Keratinocyte (primary cell): ENCODE measurements at regions not wholly inside any gene's neighbourhood (a gene's known extent, or its start where the extent isn't known, plus 50 kb on each side); places are given as distances from the start of the nearest gene placed in this dataset.

ENCODE experiments used
- DNase-seq: peaks from one replicate; pipeline ENCODE4 v3.0.0-alpha.2; 2011; ENCODE audit warnings: low read depth, missing footprints, low spot score
- FAIRE-seq: peaks from 2 replicates; lab custom pipeline; 2011; peaks lifted over from hg19 to GRCh38; lab: Jason Lieb, UNC
- H2AFZ ChIP-seq: 2 replicates; pipeline ENCODE4 v1.6.0; 2012; ENCODE audit warnings: low read length, control low read depth, inconsistent platforms; ENCODE audit not compliant: control insufficient read depth
- H3K27ac ChIP-seq: 2 replicates; pipeline ENCODE4 v1.5.1; 2011; ENCODE audit warnings: low read length; ENCODE audit not compliant: control insufficient read depth, insufficient read depth
- H3K27me3 ChIP-seq: 3 replicates; pipeline ENCODE4 v1.6.0; 2011; ENCODE audit warnings: low read length; ENCODE audit not compliant: control insufficient read depth, insufficient read depth; ENCODE audit errors: extremely low read depth
- H3K36me3 ChIP-seq, 2 experiments: 2 replicates in 1 of 2; 3 replicates in 1 of 2; pipeline ENCODE4 v1.5.1; 2011; ENCODE audit warnings: low read length in 2 of 2, mild to moderate bottlenecking in 1 of 2; ENCODE audit not compliant: control insufficient read depth in 2 of 2, insufficient read depth in 2 of 2; ENCODE audit errors: extremely low read depth in 1 of 2
- H3K4me1 ChIP-seq: 3 replicates; pipeline ENCODE4 v1.5.1; 2011; ENCODE audit warnings: low read length; ENCODE audit not compliant: control insufficient read depth, insufficient read depth; ENCODE audit errors: extremely low read depth
- H3K4me2 ChIP-seq: 3 replicates; pipeline ENCODE4 v1.6.0; 2011; ENCODE audit warnings: low read depth, low read length; ENCODE audit not compliant: control insufficient read depth, insufficient read depth; ENCODE audit errors: extremely low read depth
- H3K4me3 ChIP-seq, 3 experiments: fragments of 200-600 bp in 1 of 3; sonication (generic) in 1 of 3; 2 replicates in 2 of 3; 3 replicates in 1 of 3; pipeline ENCODE4 v1.5.1; 2011 to 2016; ENCODE audit warnings: low read length in 3 of 3, mild to moderate bottlenecking in 3 of 3, control low read depth in 2 of 3, inconsistent platforms in 1 of 3, low read depth in 1 of 3, mixed read lengths in 1 of 3, mixed run types in 1 of 3, moderate library complexity in 1 of 3; ENCODE audit not compliant: control insufficient read depth in 2 of 3, insufficient read depth in 2 of 3; ENCODE audit errors: extremely low read depth in 1 of 3
- H3K79me2 ChIP-seq: 2 replicates; pipeline ENCODE4 v1.6.0; 2012; ENCODE audit warnings: low read length; ENCODE audit not compliant: control insufficient read depth, insufficient read depth
- H3K9ac ChIP-seq: 3 replicates; pipeline ENCODE4 v1.6.0; 2011; ENCODE audit warnings: low read length; ENCODE audit not compliant: control insufficient read depth, insufficient read depth; ENCODE audit errors: extremely low read depth
- H3K9me1 ChIP-seq: 3 replicates; pipeline ENCODE4 v1.6.0; 2011; ENCODE audit warnings: low read length; ENCODE audit not compliant: control insufficient read depth, insufficient read depth; ENCODE audit errors: extremely low read depth
- H3K9me3 ChIP-seq: 2 replicates; pipeline ENCODE4 v1.5.1; 2012; ENCODE audit warnings: low read depth, low read length; ENCODE audit not compliant: control insufficient read depth
- H4K20me1 ChIP-seq: 3 replicates; pipeline ENCODE4 v1.6.0; 2011; ENCODE audit warnings: low read length; ENCODE audit not compliant: control insufficient read depth, insufficient read depth; ENCODE audit errors: extremely low read depth
- EZH2 ChIP-seq: IDR thresholded peaks from one replicate; pipeline ENCODE4 v1.6.1; 2012; ENCODE audit warnings: inconsistent platforms, mild to moderate bottlenecking, low read length, moderate library complexity
- dilution Hi-C: fragments of 300-500 bp; cut with MboI; formaldehyde crosslinking; loops from one replicate; pipeline ENCODE4 v1.7.0; 2020; ENCODE audit warnings: low sequenced_read_pairs; ENCODE audit not compliant: extremely low pct_ligation_motif_present
- TF ChIP-seq, protein P1 (sequence below), 3 experiments: IDR thresholded peaks in 1 of 3; conservative IDR thresholded peaks in 1 of 3; optimal IDR thresholded peaks in 1 of 3; 2 replicates in 2 of 3; 3 replicates in 1 of 3; pipeline versions ENCODE3 to v1.5.1; 2011; ENCODE audit warnings: low read length in 3 of 3, mild to moderate bottlenecking in 3 of 3, moderate library complexity in 2 of 3, control low read depth in 1 of 3, inconsistent platforms in 1 of 3; ENCODE audit not compliant: insufficient read depth in 2 of 3; ENCODE audit errors: extremely low read depth in 1 of 3

DNA sequence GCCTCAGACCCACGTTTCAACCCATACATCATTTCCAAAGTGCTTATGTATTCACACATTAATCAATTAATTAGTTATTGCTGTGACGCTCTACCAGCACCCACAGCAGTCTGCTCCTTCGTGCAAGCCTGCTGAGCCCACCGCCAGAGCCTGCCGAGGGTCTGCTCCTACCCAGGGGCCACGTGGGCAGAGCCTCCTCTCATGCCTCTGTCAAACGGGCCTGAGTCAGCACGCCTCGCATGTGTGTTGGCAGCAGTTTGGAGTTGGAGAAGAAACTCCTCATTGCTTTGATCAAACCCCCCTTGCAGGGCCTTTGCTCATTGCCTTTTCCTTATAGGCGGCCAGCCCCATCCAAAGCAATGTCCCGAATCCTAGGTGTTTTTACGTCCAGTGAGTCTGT, 256.2 kb upstream of the IRX4 start:
- FAIRE-seq (no peak), DNase-seq (no peak)
- no peaks in the 10 kb centered on the region for H3K4me1 ChIP-seq
- TF ChIP-seq, protein P1, sequence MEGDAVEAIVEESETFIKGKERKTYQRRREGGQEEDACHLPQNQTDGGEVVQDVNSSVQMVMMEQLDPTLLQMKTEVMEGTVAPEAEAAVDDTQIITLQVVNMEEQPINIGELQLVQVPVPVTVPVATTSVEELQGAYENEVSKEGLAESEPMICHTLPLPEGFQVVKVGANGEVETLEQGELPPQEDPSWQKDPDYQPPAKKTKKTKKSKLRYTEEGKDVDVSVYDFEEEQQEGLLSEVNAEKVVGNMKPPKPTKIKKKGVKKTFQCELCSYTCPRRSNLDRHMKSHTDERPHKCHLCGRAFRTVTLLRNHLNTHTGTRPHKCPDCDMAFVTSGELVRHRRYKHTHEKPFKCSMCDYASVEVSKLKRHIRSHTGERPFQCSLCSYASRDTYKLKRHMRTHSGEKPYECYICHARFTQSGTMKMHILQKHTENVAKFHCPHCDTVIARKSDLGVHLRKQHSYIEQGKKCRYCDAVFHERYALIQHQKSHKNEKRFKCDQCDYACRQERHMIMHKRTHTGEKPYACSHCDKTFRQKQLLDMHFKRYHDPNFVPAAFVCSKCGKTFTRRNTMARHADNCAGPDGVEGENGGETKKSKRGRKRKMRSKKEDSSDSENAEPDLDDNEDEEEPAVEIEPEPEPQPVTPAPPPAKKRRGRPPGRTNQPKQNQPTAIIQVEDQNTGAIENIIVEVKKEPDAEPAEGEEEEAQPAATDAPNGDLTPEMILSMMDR (optimal IDR thresholded peaks at IDR 0.05 in 1 of 3, IDR thresholded peaks at IDR 0.05 in 1 of 3, conservative IDR thresholded peaks at IDR 0.05 in 1 of 3; ENCODE audit: extremely low read depth in 1 of 3, insufficient read depth in 2 of 3, low read length in 3 of 3), result no peak
- no peak for TF ChIP-seq EZH2
- H3K27me3 ChIP-seq, result peaks cover 4% of the 10 kb centered on the region
- H3K9ac ChIP-seq, result no peak overlapping the region
- H3K9me3 ChIP-seq, result peaks cover 3% of the 10 kb centered on the region
- no peak overlapping the region for H3K27ac ChIP-seq
- dilution Hi-C loops, result no loop called here
- no peaks in the 10 kb centered on the region for H3K36me3 ChIP-seq
- H4K20me1 ChIP-seq, result no peaks in the 10 kb centered on the region
- no peaks in the 10 kb centered on the region for H3K9me1 ChIP-seq
- H2AFZ ChIP-seq, result no peak overlapping the region
- no peak overlapping the region for H3K4me3 ChIP-seq
- no peaks in the 10 kb centered on the region for H3K79me2 ChIP-seq
- H3K4me2 ChIP-seq, result no peak overlapping the region

DNA sequence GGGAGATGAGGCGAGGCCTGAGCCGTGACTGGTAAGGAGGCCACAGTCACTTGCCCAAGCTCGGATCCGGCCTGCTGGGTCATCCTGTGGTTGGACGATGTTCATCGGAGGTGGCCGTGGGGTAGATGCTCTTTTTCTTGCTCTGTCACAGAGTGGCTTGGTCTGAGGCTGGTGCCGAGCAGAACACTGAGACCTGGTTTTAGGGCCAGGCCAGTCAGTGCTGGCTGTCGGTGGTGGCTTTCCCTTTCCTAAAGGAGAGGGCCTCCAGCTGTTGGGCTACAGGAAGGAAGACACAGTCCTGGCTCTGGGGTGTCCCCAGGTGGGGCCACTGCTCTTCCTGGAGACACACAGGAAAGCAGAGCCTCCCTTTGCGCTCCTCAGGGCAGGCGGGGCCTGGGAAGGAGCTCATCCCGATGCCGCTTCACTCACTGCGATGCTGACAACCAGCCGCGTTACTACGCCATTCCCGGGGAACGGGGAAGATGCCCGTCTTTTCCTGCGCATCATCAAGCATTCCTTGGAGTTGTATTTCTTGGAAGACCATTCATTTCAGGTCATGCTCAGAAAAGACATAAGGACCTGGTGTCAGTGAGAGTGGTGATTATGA, 254.8 kb upstream of the IRX4 start:
- Histone ChIP-seq H3K9me3 (peaks cover 3% of the 10 kb centered on the region), H3K36me3 (no peaks in the 10 kb centered on the region), H3K27me3 (peaks cover 4% of the 10 kb centered on the region), H3K4me3 (no peak overlapping the region), H3K79me2 (no peaks in the 10 kb centered on the region), H3K4me1 (no peaks in the 10 kb centered on the region), H3K9me1 (no peaks in the 10 kb centered on the region), H2AFZ (no peak overlapping the region), H3K9ac (no peak overlapping the region), H3K4me2 (no peak overlapping the region), H4K20me1 (no peaks in the 10 kb centered on the region), H3K27ac (no peak overlapping the region)
- TF ChIP-seq, protein P1 (optimal IDR thresholded peaks at IDR 0.05 in 1 of 3, IDR thresholded peaks at IDR 0.05 in 1 of 3, conservative IDR thresholded peaks at IDR 0.05 in 1 of 3; ENCODE audit: extremely low read depth in 1 of 3, insufficient read depth in 2 of 3, low read length in 3 of 3), result no peak
- no peak for TF ChIP-seq EZH2
- DNase-seq (no peak), FAIRE-seq (no peak)
- dilution Hi-C loops, result no loop called here
